Endodermal cell (in vitro differentiated cells): ENCODE measurements at regions not wholly inside any gene's neighbourhood (a gene's known extent, or its start where the extent isn't known, plus 50 kb on each side); places are given as distances from the start of the nearest gene placed in this dataset.
A peak's percentile ranks its signal among the peaks of the same experiment; 100 is the strongest.

Source experiments
- DNase-seq: peaks from one replicate; pipeline ENCODE4 v3.0.0-alpha.2; 2017
- H3K27ac ChIP-seq: 2 replicates; pipeline ENCODE4 v1.5.1; 2013; ENCODE audit warnings: mild to moderate bottlenecking, low read depth, low read length, moderate library complexity
- H3K27me3 ChIP-seq: 2 replicates; pipeline ENCODE4 v1.6.1; 2013; ENCODE audit warnings: mild to moderate bottlenecking, low read length, moderate library complexity; ENCODE audit not compliant: insufficient read depth, control insufficient read depth, poor library complexity, severe bottlenecking
- H3K36me3 ChIP-seq: 2 replicates; pipeline ENCODE4 v1.7.0; 2013; ENCODE audit warnings: mild to moderate bottlenecking, low read length, moderate library complexity; ENCODE audit not compliant: control insufficient read depth, insufficient read depth
- H3K4me1 ChIP-seq: one replicate; pipeline ENCODE4 v1.7.0; 2013; ENCODE audit warnings: low read length; ENCODE audit not compliant: control insufficient read depth, insufficient read depth
- H3K4me3 ChIP-seq: 2 replicates; pipeline ENCODE4 v1.5.1; 2013; ENCODE audit warnings: mild to moderate bottlenecking, low read length, moderate library complexity
- H3K9ac ChIP-seq: 2 replicates; pipeline ENCODE4 v1.6.1; 2013; ENCODE audit warnings: mild to moderate bottlenecking, low read length, moderate library complexity; ENCODE audit not compliant: poor library complexity, severe bottlenecking; ENCODE audit errors: extremely low read depth
- H3K9me3 ChIP-seq: 2 replicates; pipeline ENCODE4 v1.6.1; 2013; ENCODE audit warnings: mild to moderate bottlenecking, low read length, moderate library complexity; ENCODE audit not compliant: control insufficient read depth
- H3K27ac Mint-ChIP-seq: 2 replicates; pipeline ENCODE4 v1.8.0; 2020; ENCODE audit warnings: mixed read lengths
- H3K27me3 Mint-ChIP-seq: 2 replicates; pipeline ENCODE4 v1.8.0; 2021; ENCODE audit warnings: mild to moderate bottlenecking, mixed read lengths; ENCODE audit not compliant: insufficient read depth
- H3K36me3 Mint-ChIP-seq: 2 replicates; pipeline ENCODE4 v1.8.0; 2020; ENCODE audit warnings: low read depth, mixed read lengths
- H3K4me1 Mint-ChIP-seq: 2 replicates; pipeline ENCODE4 v1.8.0; 2020; ENCODE audit warnings: mixed read lengths
- H3K4me3 Mint-ChIP-seq: 2 replicates; pipeline ENCODE4 v1.8.0; 2020; ENCODE audit warnings: mild to moderate bottlenecking, moderate library complexity, mixed read lengths
- H3K9me3 Mint-ChIP-seq: 2 replicates; pipeline ENCODE4 v1.8.0; 2020; ENCODE audit warnings: mild to moderate bottlenecking, mixed read lengths
- CTCF ChIP-seq: fragments of 200-600 bp; sonication (generic); conservative IDR thresholded peaks from 2 replicates; pipeline ENCODE4 v1.5.0; 2021; ENCODE audit warnings: antibody characterized with exemption, mild to moderate bottlenecking
- WGBS, 2 experiments: methylation state at CpG; one replicate each; pipeline versions ENCODE4 v1.1.5 to v1.1.7; 2013; ENCODE audit warnings: missing lambda C conversion rate in 2 of 2, mixed read lengths in 1 of 2; ENCODE audit not compliant: insufficient coverage in 1 of 2, insufficient read length in 1 of 2; 5-methylcytosine and 5-hydroxymethylcytosine counted together

GRCh38 chr4:147361726-147362125 lies 119.2 kb upstream of the EDNRA start:
- TF ChIP-seq CTCF = no peak
- H3K9ac ChIP-seq = no peak overlapping the region

GRCh38 chr4:147362938-147363337 lies 118.0 kb upstream of the EDNRA start:
- Histone ChIP-seq H3K9me3 (no peaks in the 10 kb centered on the region), H3K27me3 (no peaks in the 10 kb centered on the region), H3K4me1 (no peaks in the 10 kb centered on the region), H3K27ac (no peak overlapping the region), H3K36me3 (no peaks in the 10 kb centered on the region), H3K9ac (no peak overlapping the region), H3K4me3 (no peak overlapping the region)
- Mint-ChIP-seq H3K4me3 (no peak overlapping the region), H3K9me3 (peaks cover 6% of the 10 kb centered on the region), H3K27me3 (no peaks in the 10 kb centered on the region), H3K36me3 (no peaks in the 10 kb centered on the region), H3K4me1 (no peaks in the 10 kb centered on the region), H3K27ac (no peak overlapping the region)
- DNase-seq = no peak
- 84 to 100% methylated on average over 2 to 4 of the region's 4 CpGs for WGBS, 2 experiments
- no peak for TF ChIP-seq CTCF

More at GRCh38 chr4:147361726-147362125, 119.2 kb upstream of the EDNRA start:
- no peak overlapping the region for H3K27ac Mint-ChIP-seq
- Histone ChIP-seq H3K36me3 (no peaks in the 10 kb centered on the region), H3K9me3 (peaks cover 4% of the 10 kb centered on the region), H3K4me1 (no peaks in the 10 kb centered on the region), H3K27ac (peak overlapping the region; percentile 57), H3K27me3 (no peaks in the 10 kb centered on the region), H3K4me3 (no peak overlapping the region)
- H3K9me3 Mint-ChIP-seq = peaks cover 10% of the 10 kb centered on the region
- H3K36me3 Mint-ChIP-seq = no peaks in the 10 kb centered on the region
- whole genome bisulfite sequencing, 2 experiments = 84 to 100% methylated on average over 1 of the region's 1 CpG
- no peaks in the 10 kb centered on the region for H3K4me1 Mint-ChIP-seq
- no peak for DNase-seq
- no peak overlapping the region for H3K4me3 Mint-ChIP-seq
- H3K27me3 Mint-ChIP-seq = no peaks in the 10 kb centered on the region

GRCh38 chr4:147363514-147363913 lies 117.4 kb upstream of the EDNRA start:
- TF ChIP-seq CTCF = no peak
- no peaks in the 10 kb centered on the region for H3K36me3 ChIP-seq
- no peak overlapping the region for H3K27ac ChIP-seq
- no peak overlapping the region for H3K9ac ChIP-seq
- H3K27me3 ChIP-seq = no peaks in the 10 kb centered on the region
- DNase-seq = no peak
- no peaks in the 10 kb centered on the region for H3K27me3 Mint-ChIP-seq
- no peaks in the 10 kb centered on the region for H3K9me3 ChIP-seq
- no peaks in the 10 kb centered on the region for H3K36me3 Mint-ChIP-seq
- WGBS, 2 experiments = 94 to 100% methylated on average over 1 to 2 of the region's 2 CpGs
- no peaks in the 10 kb centered on the region for H3K4me1 Mint-ChIP-seq
- no peak overlapping the region for H3K27ac Mint-ChIP-seq
- no peak overlapping the region for H3K4me3 Mint-ChIP-seq
- peaks cover 6% of the 10 kb centered on the region for H3K9me3 Mint-ChIP-seq
- no peaks in the 10 kb centered on the region for H3K4me1 ChIP-seq
- H3K4me3 ChIP-seq = no peak overlapping the region
